ENCODE measurements at regions not wholly inside any gene's neighbourhood (a gene's known extent, or its start where the extent isn't known, plus 50 kb on each side); places are given as distances from the start of the nearest gene placed in this dataset.
"Not testable (repeated sequence)": the region's sequence is repeated elsewhere in the genome, so short reads cannot be mapped to it uniquely, and the experiment has no call there.

- not testable (repeated sequence) for DNase-seq
These were observed 189.3 kb downstream of the NPIPB11 start for GRCh38 chr16:29217104-29217751.

GRCh38 chr16:29213770-29214169 is 192.7 kb downstream of the NPIPB11 start:
- DNase-seq: not testable (repeated sequence)

GRCh38 chr16:29213251-29213650 is 193.3 kb downstream of the NPIPB11 start:
- not testable (repeated sequence) for DNase-seq

DNA sequence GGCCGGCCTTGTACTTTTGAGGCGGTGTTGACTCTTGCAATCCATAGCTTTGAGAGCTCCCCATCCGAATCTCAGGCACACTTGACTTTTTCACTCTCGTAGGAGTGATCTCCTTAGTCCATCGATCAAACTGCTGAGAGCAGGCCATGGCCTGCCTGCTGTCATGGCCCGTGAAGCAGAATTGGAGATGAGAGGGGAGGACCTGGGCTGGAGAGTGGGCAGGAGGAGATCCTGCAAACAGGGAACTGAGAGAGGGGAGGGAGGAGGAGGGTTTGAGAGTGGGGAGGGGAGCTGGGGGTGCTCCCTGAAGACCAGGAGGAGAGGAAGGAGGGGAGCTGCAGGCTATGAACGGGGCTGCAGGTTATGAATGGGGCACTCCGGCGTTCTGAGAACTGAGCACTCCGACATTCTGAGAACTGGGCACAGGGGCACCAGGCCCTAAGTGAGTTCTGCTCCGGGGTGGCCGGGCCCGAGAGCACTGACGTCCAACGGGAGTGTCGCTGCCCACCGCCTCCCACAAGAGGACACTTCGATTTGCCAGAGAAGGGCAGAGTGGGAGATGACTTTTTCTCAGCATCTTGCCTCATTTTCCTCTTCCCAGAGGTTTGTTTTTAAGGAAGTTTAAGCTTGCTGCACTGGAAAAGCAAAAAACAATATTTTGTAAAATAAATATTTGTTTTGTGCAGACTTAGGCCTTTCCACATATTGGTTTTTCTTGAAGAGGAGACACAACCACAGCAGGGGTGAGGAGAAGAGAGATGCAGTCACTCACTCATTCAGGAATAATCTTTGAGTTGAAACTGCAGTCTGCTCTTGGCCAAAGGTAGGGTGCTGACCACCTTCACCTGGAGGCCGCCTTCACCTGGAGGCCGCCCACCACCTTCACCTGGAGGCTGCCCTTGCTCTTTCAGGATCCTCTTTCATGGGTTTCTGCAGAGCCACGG is 194.2 kb downstream of the NPIPB11 start:
- DNase-seq: not testable (repeated sequence)

DNA sequence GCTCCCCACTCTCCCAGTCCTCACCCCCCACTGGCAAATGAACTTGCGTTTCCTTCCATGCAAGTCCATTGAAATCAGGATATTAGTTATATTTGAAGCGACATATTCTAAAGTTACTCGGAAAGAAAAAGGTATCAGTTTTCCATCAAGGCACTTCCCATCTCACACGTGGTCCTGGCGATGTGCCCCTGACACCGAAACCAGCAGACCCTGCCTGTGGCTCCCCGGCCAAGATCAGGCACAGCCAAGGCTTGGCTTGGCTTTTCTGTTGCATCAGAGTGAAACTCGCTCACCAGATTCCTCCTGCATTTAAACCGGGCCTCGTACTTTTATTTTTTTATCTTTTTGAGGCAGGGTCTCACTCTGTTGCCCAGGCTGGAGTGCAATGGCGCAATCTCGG is 195.1 kb downstream of the NPIPB11 start:
- not testable (repeated sequence) for DNase-seq

DNA sequence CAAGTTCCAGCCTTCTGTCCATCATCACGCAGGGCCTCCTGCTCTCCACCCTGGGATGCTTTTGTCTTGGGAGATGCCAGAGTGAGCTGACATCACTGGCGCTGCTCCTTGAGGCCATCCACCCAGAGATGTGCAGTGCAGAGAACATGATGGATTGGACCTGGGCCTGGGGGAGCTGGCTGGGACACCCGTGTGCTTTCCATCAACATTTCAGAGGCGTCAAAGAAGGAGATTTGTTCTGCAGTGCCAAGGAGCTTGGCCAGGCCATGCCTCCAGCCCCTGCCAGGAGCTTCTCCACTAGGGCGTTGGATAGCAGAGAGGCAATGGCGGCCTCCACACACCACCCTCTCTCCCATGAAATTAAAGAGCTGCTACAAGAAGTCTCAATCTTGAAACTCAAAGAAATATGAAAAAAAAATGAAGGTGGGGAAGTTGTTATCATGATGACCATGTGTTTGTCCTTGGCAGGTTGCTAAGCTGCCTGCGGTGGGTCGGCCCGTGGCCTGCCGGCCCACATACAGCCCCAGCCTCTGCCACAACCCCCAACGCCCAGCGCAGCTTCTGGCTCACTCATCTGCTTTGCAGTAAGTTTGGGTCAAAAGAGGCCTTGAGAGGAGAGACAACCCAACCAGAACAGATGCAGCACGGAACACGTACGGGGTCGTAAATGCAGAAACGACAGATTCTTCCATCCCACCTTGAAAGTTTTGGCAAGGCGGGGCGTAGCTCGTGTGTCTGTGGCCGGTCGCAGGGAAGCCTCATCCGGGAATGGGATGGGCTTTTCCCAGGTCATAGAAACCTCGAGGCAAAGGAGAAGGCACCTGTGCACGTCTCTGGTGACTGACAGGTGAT is 196.0 kb downstream of the NPIPB11 start:
- not testable (repeated sequence) for DNase-seq

DNA sequence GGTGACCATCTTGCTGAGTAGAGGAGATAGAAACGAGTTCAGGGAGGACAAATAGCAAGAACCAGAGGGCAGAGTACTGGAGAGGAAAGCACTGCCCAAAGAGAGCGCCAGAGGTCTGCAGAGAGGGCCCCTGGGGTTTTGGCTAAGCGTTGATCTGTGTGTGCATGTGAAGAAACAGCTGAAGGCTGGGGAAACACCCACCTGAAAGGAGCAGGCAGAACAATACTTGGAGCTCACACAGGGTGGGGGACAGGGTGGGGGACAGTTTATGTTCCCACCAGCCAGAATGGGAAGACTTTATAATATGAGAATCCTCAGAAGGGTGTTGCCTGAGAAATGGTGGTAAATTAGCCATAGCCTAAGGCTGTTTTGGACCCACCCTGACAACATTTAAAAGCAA is 200.4 kb downstream of the NPIPB11 start:
- DNase-seq: not testable (repeated sequence)

DNA sequence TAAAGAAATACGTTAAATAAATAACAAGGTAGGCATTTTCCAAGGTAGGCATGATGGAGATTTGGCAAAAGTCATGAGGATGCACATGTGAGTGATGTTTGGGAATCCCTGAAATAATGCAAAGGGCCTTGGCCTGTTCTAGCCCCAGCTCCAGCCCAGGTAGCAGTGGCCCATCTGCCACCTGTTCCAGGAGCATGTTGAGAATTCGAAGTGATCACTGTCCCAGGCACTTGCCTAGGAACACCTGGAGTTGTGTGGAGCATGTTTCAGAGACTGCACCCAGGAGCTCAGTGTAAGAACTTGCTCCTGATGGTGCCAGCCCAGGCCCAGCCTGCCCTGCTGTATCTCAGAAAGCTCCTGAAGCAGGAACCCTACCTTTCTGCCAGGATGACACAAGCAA is 201.4 kb downstream of the NPIPB11 start:
- DNase-seq: not testable (repeated sequence)

DNA sequence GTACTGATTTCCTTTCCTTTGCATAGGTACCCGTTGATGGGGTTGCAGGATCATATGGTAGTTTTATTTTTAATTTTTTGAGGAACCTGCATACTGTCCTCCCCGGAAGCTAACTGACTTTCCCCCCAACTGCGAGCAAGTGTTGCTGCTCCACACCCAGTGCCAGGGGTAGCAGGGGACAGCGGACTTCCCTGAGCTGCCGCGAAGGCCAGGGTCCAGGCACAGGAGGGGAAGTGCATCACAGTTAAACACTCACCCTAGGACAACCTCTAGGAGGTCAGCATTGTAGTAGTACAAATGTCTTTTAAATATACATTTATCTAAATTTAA is 201.7 kb downstream of the NPIPB11 start:
- TF ChIP-seq POLR2A (IDR thresholded peaks at IDR 0.05; ENCODE audit: low read length): no peak
- TF ChIP-seq GATA1 (IDR thresholded peaks at IDR 0.05; ENCODE audit: low read depth, low read length): no peak
- DNase-seq: no peak

DNA sequence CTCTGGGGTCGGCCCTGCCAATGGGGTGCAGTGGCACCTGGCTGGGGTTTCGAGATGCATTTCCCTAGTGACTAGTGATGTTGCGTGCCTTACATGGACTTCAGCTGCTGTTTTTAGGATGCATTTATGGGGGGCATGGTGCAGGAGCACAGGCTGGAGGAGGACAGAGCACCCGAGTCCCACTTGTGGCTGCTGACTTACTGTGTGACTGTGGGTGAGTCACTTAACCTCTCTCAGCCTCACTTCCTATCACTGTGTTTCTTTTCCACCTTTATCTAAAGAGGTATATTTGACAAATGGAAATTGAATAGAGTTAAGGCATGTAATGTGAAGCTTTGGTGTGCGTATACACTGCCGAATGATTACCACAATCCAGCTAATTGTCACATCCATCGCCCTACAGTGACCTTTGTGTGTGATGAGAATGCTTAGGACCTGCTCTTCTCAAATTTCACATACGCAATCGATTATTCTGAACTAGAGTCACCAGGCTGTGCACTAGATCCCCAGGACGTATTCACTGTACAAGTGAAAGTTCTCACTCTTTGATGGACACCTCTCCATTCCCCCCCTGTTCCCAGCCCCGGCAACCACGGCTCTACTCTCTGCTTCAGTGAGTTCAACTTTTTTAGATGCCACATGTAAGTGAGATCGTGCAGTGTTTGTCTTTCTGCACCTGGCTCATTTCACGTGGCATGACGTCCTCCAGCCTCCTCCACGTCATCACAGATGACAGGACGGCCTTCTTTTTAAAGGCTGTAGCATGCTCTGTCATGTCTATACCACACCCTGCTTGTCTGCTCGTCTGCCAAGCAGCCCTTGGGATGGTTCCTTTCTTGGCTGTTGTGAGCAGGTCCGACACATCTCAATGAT is 202.3 kb downstream of the NPIPB11 start:
- DNase-seq: not testable (repeated sequence)

DNA sequence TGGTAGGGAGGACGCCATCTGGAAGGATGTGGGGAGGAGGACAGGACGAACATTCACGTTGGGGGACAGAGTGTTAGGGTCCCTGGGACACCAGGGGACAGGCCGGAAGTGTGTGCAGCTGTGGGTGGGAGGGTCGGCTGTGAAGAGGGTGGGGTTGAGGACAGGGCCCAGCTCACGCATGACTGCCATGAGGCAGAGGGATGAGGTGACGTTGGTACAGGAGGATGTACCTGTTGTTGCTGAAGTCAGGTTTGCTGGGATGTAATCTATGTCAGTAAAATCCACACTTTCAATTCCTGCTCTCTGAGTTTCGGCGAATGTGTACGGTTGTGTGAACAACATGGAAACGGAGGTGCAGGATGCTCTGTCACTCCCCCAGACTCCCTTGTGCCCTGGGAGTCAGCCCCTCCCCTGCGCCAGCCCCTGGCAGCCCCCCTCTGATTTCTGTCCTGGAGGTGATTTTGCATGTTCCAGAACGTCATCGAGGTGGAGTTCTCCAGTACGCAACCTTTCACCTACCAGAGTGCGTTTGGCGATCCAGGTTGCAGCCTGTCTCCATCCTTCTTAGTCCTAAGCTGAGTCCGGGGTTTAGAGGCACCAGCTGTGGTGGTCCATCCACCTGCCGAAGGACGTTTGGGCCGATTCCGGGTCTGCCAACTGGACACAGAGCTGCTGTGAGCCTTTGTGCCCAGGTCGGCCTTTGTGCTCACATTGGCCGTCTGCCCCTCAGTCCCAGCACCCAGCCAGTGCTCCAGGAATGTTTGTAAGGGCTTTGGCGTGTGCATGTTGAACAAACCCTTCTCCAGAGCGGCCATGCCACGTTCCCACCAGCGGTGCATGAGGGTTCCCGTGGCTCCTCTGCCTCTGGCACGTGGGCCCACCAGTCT is 203.2 kb downstream of the NPIPB11 start:
- not testable (repeated sequence) for DNase-seq

GRCh38 chr16:29202642-29203041 is 203.9 kb downstream of the NPIPB11 start:
- DNase-seq: not testable (repeated sequence)

- not testable (repeated sequence) for DNase-seq
These were observed 204.4 kb downstream of the NPIPB11 start for GRCh38 chr16:29202025-29202632.

GRCh38 chr16:29201296-29202024 is 205.1 kb downstream of the NPIPB11 start:
- DNase-seq: not testable (repeated sequence)

- not testable (repeated sequence) for DNase-seq
These were observed 205.8 kb downstream of the NPIPB11 start for GRCh38 chr16:29200681-29201080.

GRCh38 chr16:29200135-29200601 is 206.3 kb downstream of the NPIPB11 start:
- DNase-seq: not testable (repeated sequence)

- not testable (repeated sequence) for DNase-seq
These were observed 206.9 kb downstream of the NPIPB11 start for GRCh38 chr16:29199626-29200025.
